HEK293 (cell line): ENCODE measurements at regions not wholly inside any gene's neighbourhood (a gene's known extent, or its start where the extent isn't known, plus 50 kb on each side); places are given as distances from the start of the nearest gene placed in this dataset.

Experiments used
- CTCF ChIA-PET: fragments of 350-600 bp; formaldehyde crosslinking; extraction: SDS; loops from one replicate; lab custom pipeline; 2021; ENCODE audit warnings: antibody characterized with exemption; lab: Yijun Ruan, JAX
- POLR2A ChIA-PET: fragments of 300-600 bp; formaldehyde crosslinking; extraction: SDS; loops from one replicate; lab custom pipeline; 2020; ENCODE audit warnings: antibody characterized with exemption, inconsistent platforms; lab: Yijun Ruan, JAX
- H3K27ac ChIP-seq: fragments of 200-500 bp; sonication (Bioruptor generic); 2 replicates; pipeline ENCODE4 v1.5.1; 2014; ENCODE audit warnings: low read depth, low read length, control low read depth, inconsistent platforms; ENCODE audit errors: extremely low read depth
- H3K36me3 ChIP-seq, 2 experiments: fragments of 200-500 bp in 1 of 2; sonication (Bioruptor generic) in 1 of 2; 1 replicate in 1 of 2; 2 replicates in 1 of 2; pipeline ENCODE4 v1.5.1; 2014 to 2017; ENCODE audit warnings: inconsistent platforms in 2 of 2, low read length in 2 of 2; ENCODE audit not compliant: control insufficient read depth in 2 of 2, insufficient read depth in 1 of 2
- H3K4me1 ChIP-seq: fragments of 200-500 bp; sonication (Bioruptor generic); 2 replicates; pipeline ENCODE4 v1.5.1; 2014; ENCODE audit warnings: mild to moderate bottlenecking, low read length, inconsistent platforms; ENCODE audit not compliant: control insufficient read depth, insufficient read depth
- H3K4me3 ChIP-seq: 2 replicates; pipeline ENCODE4 v1.5.1; 2011; ENCODE audit warnings: low read depth, mild to moderate bottlenecking, control low read depth, low read length, moderate library complexity
- H3K9me3 ChIP-seq: fragments of 200-500 bp; sonication (Bioruptor generic); 2 replicates; pipeline ENCODE4 v1.5.1; 2014; ENCODE audit warnings: low read depth, low read length, inconsistent platforms; ENCODE audit not compliant: control insufficient read depth, insufficient read depth
- KLF7 ChIP-seq: fragments of 450-650 bp; formaldehyde crosslinking; IDR thresholded peaks from 2 replicates; pipeline ENCODE4 v1.5.1; 2016; ENCODE audit warnings: missing biosample characterization, missing genetic modification characterization, borderline replicate concordance
- KLF9 ChIP-seq: fragments of 450-650 bp; formaldehyde crosslinking; IDR thresholded peaks from 2 replicates; pipeline ENCODE4 v1.5.1; 2016; ENCODE audit warnings: missing biosample characterization, missing genetic modification characterization, low read depth
- MZF1 ChIP-seq: fragments of 450-650 bp; formaldehyde crosslinking; IDR thresholded peaks from 2 replicates; pipeline ENCODE4 v1.5.1; 2017; ENCODE audit warnings: missing biosample characterization, missing genetic modification characterization, borderline replicate concordance
- REPIN1 ChIP-seq: fragments of 450-650 bp; formaldehyde crosslinking; IDR thresholded peaks from 2 replicates; pipeline ENCODE4 v1.5.1; 2017; ENCODE audit warnings: missing biosample characterization, missing genetic modification characterization, low read depth
- YY2 ChIP-seq: fragments of 450-650 bp; formaldehyde crosslinking; IDR thresholded peaks from 2 replicates; pipeline ENCODE4 v1.5.1; 2016; ENCODE audit warnings: missing biosample characterization, missing genetic modification characterization
- ZFP3 ChIP-seq: fragments of 450-650 bp; formaldehyde crosslinking; IDR thresholded peaks from 2 replicates; pipeline ENCODE4 v1.5.1; 2016; ENCODE audit warnings: low read depth, missing biosample characterization, missing genetic modification characterization
- ZFP37 ChIP-seq: fragments of 450-650 bp; formaldehyde crosslinking; IDR thresholded peaks from 2 replicates; pipeline ENCODE4 v1.5.1; 2016; ENCODE audit warnings: missing biosample characterization, missing genetic modification characterization
- ZNF221 ChIP-seq: fragments of 450-650 bp; formaldehyde crosslinking; IDR thresholded peaks from 2 replicates; pipeline ENCODE4 v1.5.1; 2017; ENCODE audit warnings: missing biosample characterization, missing genetic modification characterization, borderline replicate concordance
- ZNF248 ChIP-seq: fragments of 450-650 bp; formaldehyde crosslinking; IDR thresholded peaks from 2 replicates; pipeline ENCODE4 v1.5.1; 2017; ENCODE audit warnings: missing biosample characterization, missing genetic modification characterization
- ZNF341 ChIP-seq: fragments of 450-650 bp; formaldehyde crosslinking; IDR thresholded peaks from 2 replicates; pipeline ENCODE4; 2016; ENCODE audit warnings: low read depth, missing biosample characterization, missing genetic modification characterization
- ZNF521 ChIP-seq: fragments of 450-650 bp; formaldehyde crosslinking; IDR thresholded peaks from 2 replicates; pipeline ENCODE4 v1.5.1; 2017; ENCODE audit warnings: missing biosample characterization, mild to moderate bottlenecking, missing genetic modification characterization
- ZNF621 ChIP-seq: fragments of 450-650 bp; formaldehyde crosslinking; IDR thresholded peaks from 2 replicates; pipeline ENCODE4 v1.5.1; 2017; ENCODE audit warnings: missing biosample characterization, missing genetic modification characterization
- ZNF626 ChIP-seq: fragments of 450-650 bp; sonication (Bioruptor Pico); formaldehyde crosslinking; IDR thresholded peaks from 2 replicates; pipeline ENCODE4 v1.5.1; 2018; ENCODE audit warnings: missing biosample characterization, missing genetic modification characterization, inconsistent platforms
- ZNF76 ChIP-seq: fragments of 450-650 bp; formaldehyde crosslinking; IDR thresholded peaks from 2 replicates; pipeline ENCODE4; 2016; ENCODE audit warnings: low read depth, missing biosample characterization, missing genetic modification characterization, borderline replicate concordance
- ZNF777 ChIP-seq: fragments of 450-650 bp; formaldehyde crosslinking; IDR thresholded peaks from 2 replicates; pipeline ENCODE4 v1.5.1; 2017; ENCODE audit warnings: missing biosample characterization, missing genetic modification characterization, borderline replicate concordance
- TF ChIP-seq, protein P1 (sequence below): fragments of 450-650 bp; formaldehyde crosslinking; IDR thresholded peaks from 2 replicates; pipeline ENCODE4 v1.5.1; 2016; ENCODE audit warnings: missing biosample characterization, missing genetic modification characterization
- TF ChIP-seq, protein P2 (sequence below): fragments of 450-650 bp; formaldehyde crosslinking; IDR thresholded peaks from 2 replicates; pipeline ENCODE4 v1.5.1; 2017; ENCODE audit warnings: missing biosample characterization, mild to moderate bottlenecking, missing genetic modification characterization, moderate library complexity
- TF ChIP-seq, protein P3 (sequence below): fragments of 450-650 bp; formaldehyde crosslinking; conservative IDR thresholded peaks from 2 replicates; pipeline ENCODE4 v1.5.1; 2016; ENCODE audit warnings: low read depth, missing biosample characterization, missing genetic modification characterization
- TF ChIP-seq, protein P4 (sequence below): fragments of 450-650 bp; formaldehyde crosslinking; IDR thresholded peaks from 2 replicates; pipeline ENCODE4 v1.5.1; 2016; ENCODE audit warnings: missing biosample characterization, missing genetic modification characterization
- TF ChIP-seq, protein P5 (sequence below): fragments of 450-650 bp; formaldehyde crosslinking; IDR thresholded peaks from 2 replicates; pipeline ENCODE4 v1.5.1; 2016; ENCODE audit warnings: missing biosample characterization, missing genetic modification characterization, low read depth

DNA sequence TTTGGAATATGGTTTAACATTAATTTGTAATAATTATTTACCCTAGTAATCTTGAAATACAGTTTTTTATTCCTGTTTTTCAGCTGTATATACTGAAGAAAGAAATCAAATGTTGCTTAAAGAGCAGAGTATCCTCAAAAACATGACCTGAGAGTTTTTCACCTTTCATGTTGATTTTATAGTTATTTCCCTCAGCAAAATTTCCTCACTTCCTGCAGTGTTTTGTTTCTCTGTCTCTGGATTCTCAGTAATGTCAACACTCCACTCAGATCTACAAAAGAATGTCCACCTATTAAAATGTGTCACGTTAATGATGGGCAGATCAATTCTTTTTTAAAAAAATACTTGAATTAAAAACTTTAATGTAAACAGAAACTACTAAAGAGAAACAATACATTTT, 398.3 kb downstream of the ANXA1 start (continued):
- TF ChIP-seq, protein P1, sequence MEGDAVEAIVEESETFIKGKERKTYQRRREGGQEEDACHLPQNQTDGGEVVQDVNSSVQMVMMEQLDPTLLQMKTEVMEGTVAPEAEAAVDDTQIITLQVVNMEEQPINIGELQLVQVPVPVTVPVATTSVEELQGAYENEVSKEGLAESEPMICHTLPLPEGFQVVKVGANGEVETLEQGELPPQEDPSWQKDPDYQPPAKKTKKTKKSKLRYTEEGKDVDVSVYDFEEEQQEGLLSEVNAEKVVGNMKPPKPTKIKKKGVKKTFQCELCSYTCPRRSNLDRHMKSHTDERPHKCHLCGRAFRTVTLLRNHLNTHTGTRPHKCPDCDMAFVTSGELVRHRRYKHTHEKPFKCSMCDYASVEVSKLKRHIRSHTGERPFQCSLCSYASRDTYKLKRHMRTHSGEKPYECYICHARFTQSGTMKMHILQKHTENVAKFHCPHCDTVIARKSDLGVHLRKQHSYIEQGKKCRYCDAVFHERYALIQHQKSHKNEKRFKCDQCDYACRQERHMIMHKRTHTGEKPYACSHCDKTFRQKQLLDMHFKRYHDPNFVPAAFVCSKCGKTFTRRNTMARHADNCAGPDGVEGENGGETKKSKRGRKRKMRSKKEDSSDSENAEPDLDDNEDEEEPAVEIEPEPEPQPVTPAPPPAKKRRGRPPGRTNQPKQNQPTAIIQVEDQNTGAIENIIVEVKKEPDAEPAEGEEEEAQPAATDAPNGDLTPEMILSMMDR (tag by site-specific recombination): no peak
- TF ChIP-seq ZFP3 (tag by site-specific recombination) (no peak), ZNF248 (tag by site-specific recombination) (no peak)
- TF ChIP-seq, protein P2, sequence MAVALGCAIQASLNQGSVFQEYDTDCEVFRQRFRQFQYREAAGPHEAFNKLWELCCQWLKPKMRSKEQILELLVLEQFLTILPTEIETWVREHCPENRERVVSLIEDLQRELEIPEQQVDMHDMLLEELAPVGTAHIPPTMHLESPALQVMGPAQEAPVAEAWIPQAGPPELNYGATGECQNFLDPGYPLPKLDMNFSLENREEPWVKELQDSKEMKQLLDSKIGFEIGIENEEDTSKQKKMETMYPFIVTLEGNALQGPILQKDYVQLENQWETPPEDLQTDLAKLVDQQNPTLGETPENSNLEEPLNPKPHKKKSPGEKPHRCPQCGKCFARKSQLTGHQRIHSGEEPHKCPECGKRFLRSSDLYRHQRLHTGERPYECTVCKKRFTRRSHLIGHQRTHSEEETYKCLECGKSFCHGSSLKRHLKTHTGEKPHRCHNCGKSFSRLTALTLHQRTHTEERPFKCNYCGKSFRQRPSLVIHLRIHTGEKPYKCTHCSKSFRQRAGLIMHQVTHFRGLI: no peak
- TF ChIP-seq, protein P3, sequence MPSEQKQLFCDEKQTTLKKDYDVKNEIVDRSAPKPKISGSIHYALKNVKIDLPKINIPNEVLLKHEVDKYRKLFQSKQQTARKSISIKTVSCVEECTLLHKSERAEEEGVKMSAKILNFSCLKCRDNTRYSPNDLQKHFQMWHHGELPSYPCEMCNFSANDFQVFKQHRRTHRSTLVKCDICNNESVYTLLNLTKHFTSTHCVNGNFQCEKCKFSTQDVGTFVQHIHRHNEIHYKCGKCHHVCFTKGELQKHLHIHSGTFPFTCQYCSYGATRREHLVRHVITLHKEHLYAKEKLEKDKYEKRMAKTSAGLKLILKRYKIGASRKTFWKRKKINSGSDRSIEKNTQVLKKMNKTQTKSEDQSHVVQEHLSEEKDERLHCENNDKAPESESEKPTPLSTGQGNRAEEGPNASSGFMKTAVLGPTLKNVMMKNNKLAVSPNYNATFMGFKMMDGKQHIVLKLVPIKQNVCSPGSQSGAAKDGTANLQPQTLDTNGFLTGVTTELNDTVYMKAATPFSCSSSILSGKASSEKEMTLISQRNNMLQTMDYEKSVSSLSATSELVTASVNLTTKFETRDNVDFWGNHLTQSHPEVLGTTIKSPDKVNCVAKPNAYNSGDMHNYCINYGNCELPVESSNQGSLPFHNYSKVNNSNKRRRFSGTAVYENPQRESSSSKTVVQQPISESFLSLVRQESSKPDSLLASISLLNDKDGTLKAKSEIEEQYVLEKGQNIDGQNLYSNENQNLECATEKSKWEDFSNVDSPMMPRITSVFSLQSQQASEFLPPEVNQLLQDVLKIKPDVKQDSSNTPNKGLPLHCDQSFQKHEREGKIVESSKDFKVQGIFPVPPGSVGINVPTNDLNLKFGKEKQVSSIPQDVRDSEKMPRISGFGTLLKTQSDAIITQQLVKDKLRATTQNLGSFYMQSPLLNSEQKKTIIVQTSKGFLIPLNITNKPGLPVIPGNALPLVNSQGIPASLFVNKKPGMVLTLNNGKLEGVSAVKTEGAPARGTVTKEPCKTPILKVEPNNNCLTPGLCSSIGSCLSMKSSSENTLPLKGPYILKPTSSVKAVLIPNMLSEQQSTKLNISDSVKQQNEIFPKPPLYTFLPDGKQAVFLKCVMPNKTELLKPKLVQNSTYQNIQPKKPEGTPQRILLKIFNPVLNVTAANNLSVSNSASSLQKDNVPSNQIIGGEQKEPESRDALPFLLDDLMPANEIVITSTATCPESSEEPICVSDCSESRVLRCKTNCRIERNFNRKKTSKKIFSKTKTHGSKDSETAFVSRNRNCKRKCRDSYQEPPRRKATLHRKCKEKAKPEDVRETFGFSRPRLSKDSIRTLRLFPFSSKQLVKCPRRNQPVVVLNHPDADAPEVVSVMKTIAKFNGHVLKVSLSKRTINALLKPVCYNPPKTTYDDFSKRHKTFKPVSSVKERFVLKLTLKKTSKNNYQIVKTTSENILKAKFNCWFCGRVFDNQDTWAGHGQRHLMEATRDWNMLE (tag by site-specific recombination): no peak

DNA sequence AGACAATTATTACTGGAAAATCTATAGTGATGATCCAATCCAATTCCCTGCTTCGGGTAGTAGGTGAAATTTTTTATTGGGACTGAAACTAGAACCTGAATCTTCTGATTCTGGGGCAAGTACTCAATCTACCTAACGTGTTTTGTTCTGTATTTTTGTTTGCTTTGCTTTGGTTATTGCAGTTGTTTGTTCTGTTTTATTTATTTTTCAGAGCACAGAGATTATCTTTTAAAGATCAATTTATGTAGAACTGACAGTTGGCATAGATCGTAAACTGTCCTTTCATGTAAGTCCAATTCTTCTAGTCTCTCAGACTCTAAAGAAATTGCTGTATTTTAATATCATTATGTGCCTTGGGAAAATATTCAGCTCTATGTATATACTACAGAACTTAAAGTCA, 401.6 kb downstream of the ANXA1 start:
- CTCF ChIA-PET: no interaction called here
- no peak overlapping the region for H3K27ac ChIP-seq
- no peaks in the 10 kb centered on the region for H3K36me3 ChIP-seq
- no peaks in the 10 kb centered on the region for H3K9me3 ChIP-seq
- H3K4me3 ChIP-seq: no peak overlapping the region
- H3K4me1 ChIP-seq: no peaks in the 10 kb centered on the region
- POLR2A ChIA-PET: no interaction called here
- TF ChIP-seq ZNF777 (tag by site-specific recombination): no peak
- no peak for TF ChIP-seq KLF7 (tag by site-specific recombination)
- TF ChIP-seq, protein P4, sequence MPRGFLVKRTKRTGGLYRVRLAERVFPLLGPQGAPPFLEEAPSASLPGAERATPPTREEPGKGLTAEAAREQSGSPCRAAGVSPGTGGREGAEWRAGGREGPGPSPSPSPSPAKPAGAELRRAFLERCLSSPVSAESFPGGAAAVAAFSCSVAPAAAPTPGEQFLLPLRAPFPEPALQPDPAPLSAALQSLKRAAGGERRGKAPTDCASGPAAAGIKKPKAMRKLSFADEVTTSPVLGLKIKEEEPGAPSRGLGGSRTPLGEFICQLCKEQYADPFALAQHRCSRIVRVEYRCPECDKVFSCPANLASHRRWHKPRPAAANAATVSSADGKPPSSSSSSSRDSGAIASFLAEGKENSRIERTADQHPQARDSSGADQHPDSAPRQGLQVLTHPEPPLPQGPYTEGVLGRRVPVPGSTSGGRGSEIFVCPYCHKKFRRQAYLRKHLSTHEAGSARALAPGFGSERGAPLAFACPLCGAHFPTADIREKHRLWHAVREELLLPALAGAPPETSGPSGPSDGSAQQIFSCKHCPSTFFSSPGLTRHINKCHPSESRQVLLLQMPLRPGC: no peak
- TF ChIP-seq ZNF621 (tag by site-specific recombination): no peak
- no peak for TF ChIP-seq ZNF521
- no peak for TF ChIP-seq ZFP37 (tag by site-specific recombination)
- TF ChIP-seq KLF9: no peak
- TF ChIP-seq ZNF221 (tag by site-specific recombination): no peak
- no peak for TF ChIP-seq ZNF341 (tag by site-specific recombination)
- no peak for TF ChIP-seq MZF1 (tag by site-specific recombination)
- no peak for TF ChIP-seq REPIN1 (tag by site-specific recombination)
- TF ChIP-seq, protein P5, sequence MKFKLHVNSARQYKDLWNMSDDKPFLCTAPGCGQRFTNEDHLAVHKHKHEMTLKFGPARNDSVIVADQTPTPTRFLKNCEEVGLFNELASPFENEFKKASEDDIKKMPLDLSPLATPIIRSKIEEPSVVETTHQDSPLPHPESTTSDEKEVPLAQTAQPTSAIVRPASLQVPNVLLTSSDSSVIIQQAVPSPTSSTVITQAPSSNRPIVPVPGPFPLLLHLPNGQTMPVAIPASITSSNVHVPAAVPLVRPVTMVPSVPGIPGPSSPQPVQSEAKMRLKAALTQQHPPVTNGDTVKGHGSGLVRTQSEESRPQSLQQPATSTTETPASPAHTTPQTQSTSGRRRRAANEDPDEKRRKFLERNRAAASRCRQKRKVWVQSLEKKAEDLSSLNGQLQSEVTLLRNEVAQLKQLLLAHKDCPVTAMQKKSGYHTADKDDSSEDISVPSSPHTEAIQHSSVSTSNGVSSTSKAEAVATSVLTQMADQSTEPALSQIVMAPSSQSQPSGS (tag by site-specific recombination): no peak
- TF ChIP-seq YY2: no peak
- TF ChIP-seq ZNF626: no peak
- no peak for TF ChIP-seq ZNF76 (tag by site-specific recombination)
